GM18511 (cell line): ENCODE measurements at regions not wholly inside any gene's neighbourhood (a gene's known extent, or its start where the extent isn't known, plus 50 kb on each side); places are given as distances from the start of the nearest gene placed in this dataset.

Source experiments
- ATAC-seq: cut with Tn5 transposase; IDR thresholded peaks from one replicate; pipeline ENCODE4 v1.9.1; 2021; ENCODE audit warnings: mild to moderate bottlenecking, moderate library complexity; ENCODE audit not compliant: unreplicated experiment

DNA sequence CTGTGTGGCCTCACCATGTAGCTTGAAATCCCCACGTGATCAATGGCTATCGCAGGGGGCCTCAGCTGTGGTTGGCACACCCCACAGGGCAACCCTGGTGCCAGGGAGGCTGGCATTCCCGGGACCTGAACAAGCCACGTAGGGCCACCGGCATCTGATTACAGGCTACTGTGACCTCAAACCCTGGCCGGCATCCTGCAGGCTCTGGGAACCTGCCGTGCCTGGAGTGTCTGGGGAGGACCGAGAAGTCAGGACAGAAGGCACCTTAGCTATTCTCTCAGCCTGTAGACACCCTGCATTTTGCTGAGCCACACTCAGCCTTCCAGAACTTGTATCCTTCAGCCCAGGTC is 213.0 kb downstream of the GLI2 start:
- no peak for ATAC-seq

DNA sequence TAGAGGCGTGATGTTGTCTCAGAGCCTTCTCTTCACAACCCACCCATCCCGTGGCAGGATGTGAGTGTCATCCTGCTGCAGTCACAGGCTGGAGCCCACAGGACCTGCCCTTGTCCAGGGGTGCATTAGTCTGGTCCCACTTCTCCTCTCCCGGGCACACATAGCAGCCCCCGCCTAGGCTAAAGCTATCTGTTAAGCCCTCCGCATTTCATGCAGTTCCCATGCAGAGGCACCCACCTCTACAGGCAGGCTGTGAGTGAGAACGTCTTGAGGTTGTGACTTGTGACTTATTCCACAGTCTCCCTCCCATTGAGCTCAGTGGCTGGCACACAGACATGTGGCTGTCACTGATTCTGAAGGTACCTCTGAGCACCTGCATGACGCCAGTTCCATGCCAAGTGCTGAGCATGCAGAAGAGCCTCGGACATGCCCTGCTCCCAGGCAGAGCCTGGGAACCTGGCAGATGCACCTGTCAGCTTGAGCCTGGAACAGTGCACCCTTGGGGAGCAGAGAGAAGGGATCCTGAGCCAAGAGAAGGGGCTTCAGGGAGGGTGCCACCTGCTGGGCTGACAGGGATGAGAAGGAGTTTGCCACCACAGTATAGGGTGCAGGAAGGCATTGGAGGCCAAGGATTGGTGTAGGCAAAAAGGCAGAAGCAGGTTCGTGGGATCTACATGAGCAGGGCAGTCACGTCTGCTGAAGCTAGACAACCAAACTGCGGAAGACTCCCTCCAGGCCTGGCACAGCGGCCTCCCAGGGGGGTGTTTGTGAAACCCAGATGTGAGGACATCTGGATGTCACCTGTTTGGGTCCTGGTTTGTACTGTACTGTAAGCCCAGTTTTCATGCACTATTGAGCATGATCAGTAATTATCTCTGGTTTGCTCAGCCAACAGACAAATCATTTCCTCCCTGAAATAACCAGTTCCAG is 213.6 kb downstream of the GLI2 start:
- ATAC-seq: no peak

DNA sequence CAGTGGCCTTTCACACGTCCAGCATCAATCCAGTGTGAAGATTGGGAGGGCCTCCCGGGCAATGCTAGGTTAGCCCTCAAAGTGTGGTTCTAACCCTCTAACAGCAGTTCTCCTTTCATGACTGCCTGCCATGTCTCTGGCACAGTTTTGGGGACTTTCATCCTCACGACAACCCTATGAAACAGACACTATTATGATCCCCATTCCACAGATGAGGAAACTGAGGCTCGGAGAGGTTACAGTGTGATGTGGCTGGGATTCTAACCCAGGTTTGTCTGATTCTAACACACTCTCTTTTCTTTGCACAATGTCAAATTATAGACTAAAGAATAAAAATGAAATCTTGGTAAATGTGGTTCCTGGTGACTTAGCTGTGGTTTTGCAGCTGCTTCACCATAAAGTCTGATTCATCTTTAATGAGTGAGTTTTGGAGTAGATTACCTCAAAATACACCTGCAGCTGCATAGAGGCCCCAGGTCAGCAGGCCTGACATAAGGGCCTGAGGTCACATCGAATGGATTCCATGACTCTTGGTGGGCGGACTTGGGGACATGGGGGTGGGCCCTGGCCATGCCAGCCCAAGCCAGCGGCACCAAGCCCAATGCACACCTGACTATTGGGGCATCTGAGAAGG is 214.4 kb downstream of the GLI2 start:
- ATAC-seq: no peak

DNA sequence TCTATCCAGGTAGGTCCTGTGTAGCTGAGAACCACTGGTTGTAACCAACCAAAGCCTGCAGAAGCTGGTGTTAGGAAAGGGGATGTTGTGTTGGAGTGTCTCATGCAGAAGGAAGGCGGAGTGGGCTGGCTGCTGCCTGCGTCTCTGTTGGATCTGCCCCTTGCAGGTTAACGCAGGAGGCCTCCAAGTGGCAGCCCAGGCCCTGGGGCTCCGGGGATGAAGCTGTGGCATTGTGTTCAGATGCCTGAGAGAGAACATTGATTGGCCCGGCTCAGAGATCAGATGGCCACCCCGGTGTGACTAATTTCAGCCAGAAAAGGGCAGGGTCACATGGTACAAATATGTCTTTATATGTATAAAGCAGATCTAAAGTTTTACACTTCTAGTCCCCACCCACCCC is 216.0 kb downstream of the GLI2 start:
- no peak for ATAC-seq

GRCh38 chr2:120952318-120952717 is 216.7 kb downstream of the GLI2 start:
- ATAC-seq: no peak

DNA sequence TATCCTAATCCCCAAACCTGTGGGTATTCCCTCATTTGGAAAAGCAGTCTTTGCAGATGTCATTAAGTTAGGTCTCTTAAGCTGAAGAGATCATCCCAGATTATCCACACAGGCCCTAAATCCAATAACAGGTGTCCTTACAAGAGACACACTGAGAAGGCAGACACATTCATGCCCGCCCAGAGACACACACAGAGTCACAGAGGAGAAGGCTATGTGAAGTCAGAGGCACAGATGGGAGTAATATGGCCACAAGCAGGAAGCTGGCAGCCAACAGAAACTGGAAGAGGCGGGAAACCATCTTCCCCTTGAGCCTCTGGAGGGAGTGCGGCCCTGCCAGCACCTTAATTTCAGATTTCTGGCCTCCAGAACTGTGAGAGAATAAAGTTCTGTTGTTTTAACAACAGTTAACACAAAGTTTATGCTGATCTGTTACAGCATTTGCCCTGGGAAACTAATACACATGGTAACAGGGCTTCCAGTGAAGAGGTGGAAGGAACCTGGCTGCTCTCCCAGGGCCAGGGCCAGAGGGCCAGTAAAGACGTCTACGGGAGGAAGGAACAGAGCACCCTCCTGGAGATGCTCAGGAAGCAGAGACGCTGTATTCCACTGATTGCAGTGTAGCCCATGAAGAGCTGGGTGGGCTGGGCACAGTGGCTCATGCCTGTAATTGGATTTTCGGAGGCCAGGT is 217.5 kb downstream of the GLI2 start:
- ATAC-seq: no peak

DNA sequence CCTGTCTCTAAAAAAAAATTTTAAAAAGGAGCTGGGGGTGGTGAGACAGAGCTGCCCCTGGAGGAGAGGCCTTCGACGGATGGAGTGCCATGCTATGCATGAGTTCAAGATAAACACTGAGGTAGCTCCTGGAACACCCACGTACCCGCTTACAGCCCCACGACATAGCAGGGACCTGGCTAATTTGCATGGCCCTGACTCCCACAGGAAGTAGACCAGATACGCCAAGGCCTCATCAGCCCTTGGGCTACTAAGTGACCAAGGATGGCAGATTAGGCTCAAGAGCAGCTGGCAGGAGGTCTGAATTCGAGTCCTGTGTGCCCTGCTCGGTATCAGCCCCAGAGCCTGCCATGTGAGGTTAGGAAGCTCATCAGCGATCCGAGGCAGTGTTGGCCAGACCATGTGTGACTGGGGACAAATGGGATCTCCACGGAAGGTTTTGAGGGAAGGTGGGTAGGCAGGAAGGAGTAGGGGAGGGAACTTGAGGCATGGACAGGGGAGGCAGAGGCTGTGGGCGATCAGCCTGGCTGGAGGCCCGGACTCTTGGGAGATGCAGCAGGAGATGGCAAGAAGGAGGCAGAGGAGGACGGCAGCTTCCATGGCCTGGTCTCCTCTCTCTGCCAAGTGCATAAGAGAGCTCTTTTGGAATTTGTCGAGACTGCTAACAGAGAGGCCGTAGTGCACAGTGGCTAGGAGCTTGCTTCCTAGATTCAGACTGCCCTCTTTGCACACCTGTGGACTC is 218.3 kb downstream of the GLI2 start:
- no peak for ATAC-seq

DNA sequence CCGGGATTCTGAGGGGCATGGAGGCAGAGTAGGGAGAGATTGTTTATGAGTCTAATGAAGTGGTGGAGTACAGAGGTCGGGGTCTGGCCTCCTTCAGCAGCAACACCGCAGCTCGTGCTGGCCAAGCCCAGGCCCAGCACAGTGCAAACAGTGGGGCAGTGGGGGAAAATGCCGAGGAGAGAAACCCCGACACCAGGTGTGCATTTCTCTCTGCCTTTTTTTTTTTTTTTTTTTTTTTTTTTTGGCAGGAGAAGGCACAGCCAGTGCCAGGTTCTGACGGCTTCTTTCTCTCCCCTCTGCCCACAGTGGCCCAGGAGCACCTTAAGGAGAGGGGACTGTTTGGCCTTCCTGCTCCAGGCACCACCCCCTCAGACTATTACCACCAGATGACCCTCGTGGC is 219.3 kb downstream of the GLI2 start:
- no peak for ATAC-seq

GRCh38 chr2:120955427-120955826 is 219.8 kb downstream of the GLI2 start:
- no peak for ATAC-seq

GRCh38 chr2:120956486-120957156 is 221.0 kb downstream of the GLI2 start:
- no peak for ATAC-seq

- no peak for ATAC-seq
These were observed 222.2 kb downstream of the GLI2 start for GRCh38 chr2:120957905-120958304.

DNA sequence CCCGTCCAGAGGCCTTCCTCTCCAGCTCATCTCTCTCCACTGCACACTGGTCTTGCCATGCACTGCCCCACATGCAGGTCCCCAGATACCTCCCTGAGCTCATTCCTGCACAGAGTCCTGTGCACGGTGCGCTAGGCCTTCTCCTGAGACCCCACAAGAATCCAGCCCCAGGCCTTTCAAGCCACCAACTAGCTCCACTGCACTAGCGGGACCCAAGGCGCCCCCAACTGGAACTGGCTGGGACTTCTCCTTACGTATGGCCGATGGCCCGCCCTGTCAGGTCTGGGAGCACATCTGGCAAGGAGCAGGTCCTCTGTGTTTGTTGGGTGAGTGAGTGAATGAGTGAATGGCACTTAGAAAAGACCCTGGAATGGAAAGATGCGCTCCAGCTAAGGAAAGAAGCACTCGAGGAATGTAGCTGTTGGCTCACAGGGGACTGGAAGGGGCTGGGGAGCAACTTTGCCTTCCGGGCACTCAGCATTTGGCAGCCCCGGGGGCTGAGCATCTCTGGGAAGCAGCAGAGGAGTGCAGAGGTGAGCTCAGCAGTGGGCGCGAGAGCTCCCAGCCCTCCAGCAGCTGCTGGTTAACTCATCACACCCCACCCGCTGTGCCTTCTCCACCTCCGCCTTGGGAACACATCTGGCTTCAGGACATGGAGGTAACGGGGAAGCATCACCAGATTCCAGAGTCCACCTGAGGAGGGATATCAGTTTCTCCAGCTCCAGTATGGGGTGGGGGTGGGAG is 223.1 kb downstream of the GLI2 start:
- no peak for ATAC-seq

DNA sequence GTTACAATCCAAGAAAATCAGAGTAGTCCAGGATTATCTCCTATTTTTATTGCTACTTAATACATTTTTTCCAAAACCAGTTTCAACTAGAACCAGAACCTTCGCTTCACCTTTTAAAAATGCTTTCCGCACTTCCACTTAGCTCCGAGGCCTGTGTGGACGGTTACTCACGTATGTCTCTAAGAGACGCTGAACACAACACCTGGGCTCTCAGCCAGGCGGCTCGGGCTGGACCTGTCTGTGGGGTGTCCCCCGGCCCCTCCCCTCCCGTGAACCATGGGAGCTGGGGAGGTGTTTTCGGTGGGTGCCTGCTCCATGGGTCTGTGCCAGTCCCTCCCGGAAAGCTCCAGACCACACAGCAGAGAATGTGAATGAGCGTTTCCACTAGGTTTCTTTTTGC is 223.8 kb downstream of the GLI2 start:
- no peak for ATAC-seq

DNA sequence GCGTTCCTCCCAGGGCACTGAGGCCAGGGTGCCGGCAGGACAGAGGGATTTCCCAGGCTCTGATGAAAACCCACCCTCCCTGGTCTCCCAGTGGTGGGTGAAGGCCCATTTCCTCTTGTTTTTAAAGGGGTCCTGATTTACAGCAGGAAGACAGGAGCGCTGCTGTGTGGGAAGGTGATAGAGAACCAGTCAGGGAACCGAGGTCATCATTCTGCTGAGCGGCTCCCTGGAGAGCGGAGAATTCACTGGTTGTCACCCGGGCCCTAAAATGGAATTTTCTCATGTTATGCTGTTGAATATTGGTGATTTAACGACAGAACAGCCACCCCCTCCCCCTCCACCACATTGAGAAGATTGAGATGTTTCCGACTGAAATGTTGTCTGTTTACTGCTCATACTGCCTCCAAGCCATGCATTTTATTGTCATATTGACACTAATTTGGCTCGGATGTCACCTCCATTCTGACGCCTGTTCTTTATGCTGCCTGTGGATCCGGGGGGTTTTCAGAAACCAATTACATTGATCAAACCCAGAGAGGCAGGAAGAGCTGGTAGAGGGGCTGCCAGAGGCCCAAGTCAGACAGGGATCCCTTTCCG is 225.2 kb downstream of the GLI2 start:
- no peak for ATAC-seq

DNA sequence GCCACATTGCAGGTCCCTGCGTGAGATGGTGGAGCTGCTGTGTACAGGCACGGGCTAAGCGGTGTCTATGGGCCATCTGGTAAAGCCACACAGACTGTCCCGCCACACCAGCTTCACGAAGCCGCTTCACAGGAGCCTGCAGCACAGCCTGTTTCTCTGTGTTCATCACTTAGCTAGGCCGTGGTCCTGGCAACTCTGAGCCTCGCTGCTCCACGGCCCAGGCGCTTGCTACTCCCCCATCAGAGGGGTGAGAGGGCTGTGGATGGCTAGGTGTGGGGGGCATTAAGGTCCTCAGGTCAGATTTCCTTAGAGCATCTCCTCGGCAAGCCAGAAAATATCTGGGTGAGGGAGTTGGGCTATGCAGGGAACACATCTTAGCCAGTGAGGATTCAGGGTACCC is 225.7 kb downstream of the GLI2 start:
- no peak for ATAC-seq

- no peak for ATAC-seq
These were observed 228.5 kb downstream of the GLI2 start for GRCh38 chr2:120963997-120964705.

DNA sequence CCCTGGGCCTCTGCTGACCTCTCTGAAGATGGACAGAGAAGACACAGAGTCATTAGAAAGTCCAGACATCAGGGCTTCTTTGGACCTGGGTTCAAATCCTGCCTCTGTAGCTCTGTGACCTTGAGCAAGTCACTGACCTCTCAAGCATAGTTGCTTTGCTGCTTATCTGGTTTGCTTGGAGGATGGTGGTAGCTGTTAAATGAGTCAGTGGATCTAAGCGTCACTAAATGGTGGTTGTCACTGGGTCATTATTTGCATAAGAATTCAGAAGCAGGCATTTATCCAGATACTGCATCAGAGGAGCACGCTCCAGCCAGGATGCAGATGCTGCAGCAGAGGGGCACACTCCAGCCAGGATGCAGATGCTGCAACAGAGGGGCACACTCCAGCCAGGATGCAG is 229.2 kb downstream of the GLI2 start:
- no peak for ATAC-seq

- ATAC-seq: no peak
These were observed 231.0 kb downstream of the GLI2 start for GRCh38 chr2:120966510-120967254.
